Gastrocnemius medialis (tissue), 4 donors: ENCODE measurements at regions not wholly inside any gene's neighbourhood (a gene's known extent, or its start where the extent isn't known, plus 50 kb on each side); places are given as distances from the start of the nearest gene placed in this dataset.

Experiments used
- ATAC-seq, 2 donors: fragments of 150-250 bp; one replicate each; pipeline ENCODE4 v1.9.1; 2016
- DNase-seq, 2 donors: peaks; one replicate each; pipeline ENCODE4 v3.0.0-alpha.2; 2019
- H3K27ac ChIP-seq, 4 donors: fragments of 200-600 bp; sonication (generic); 1 replicate in 1 of 4; 2 replicates in 3 of 4; pipeline ENCODE4 v1.5.1; 2016 to 2018; ENCODE audit warnings: mild to moderate bottlenecking in 2 of 4, moderate library complexity in 1 of 4
- H3K27me3 ChIP-seq, 3 donors: fragments of 200-600 bp; sonication (generic) in 2 of 3; 1 replicate in 1 of 3; 2 replicates in 2 of 3; pipeline versions ENCODE4 v1.5.1 to v1.6.0; 2016 to 2019; ENCODE audit warnings: mild to moderate bottlenecking in 1 of 3, moderate library complexity in 1 of 3
- H3K36me3 ChIP-seq, 2 donors: fragments of 200-600 bp; sonication (generic) in 1 of 2; one replicate each; pipeline ENCODE4 v1.5.1; 2017 to 2018
- H3K4me1 ChIP-seq, 2 donors: fragments of 200-600 bp; sonication (generic) in 1 of 2; one replicate each; pipeline ENCODE4 v1.5.1; 2016 to 2017; ENCODE audit warnings: mild to moderate bottlenecking in 2 of 2
- H3K4me3 ChIP-seq, 4 donors: fragments of 200-600 bp; sonication (generic) in 3 of 4; 1 replicate in 1 of 4; 2 replicates in 3 of 4; pipeline ENCODE4 v1.5.1; 2016 to 2019; ENCODE audit warnings: mild to moderate bottlenecking in 2 of 4
- H3K9me3 ChIP-seq, 3 donors: fragments of 200-600 bp; sonication (generic) in 2 of 3; 1 replicate in 1 of 3; 2 replicates in 2 of 3; pipeline ENCODE4 v1.5.1; 2016 to 2019
- CTCF ChIP-seq, 5 experiments: fragments of 450-650 bp in 3 of 5; fragments of 200-600 bp in 2 of 5; sonication (generic) in 2 of 5; IDR thresholded peaks in 4 of 5; conservative IDR thresholded peaks in 1 of 5; 1 replicate in 4 of 5; 2 replicates in 1 of 5; pipeline ENCODE4 v1.5.1; 2016 to 2019; ENCODE audit warnings: antibody characterized with exemption in 5 of 5, mild to moderate bottlenecking in 3 of 5, moderate library complexity in 3 of 5
- POLR2A ChIP-seq, 2 donors: fragments of 450-650 bp; IDR thresholded peaks; one replicate each; pipeline ENCODE4 v1.6.1; 2017; ENCODE audit warnings: antibody characterized with exemption in 2 of 2, mild to moderate bottlenecking in 2 of 2, moderate library complexity in 2 of 2
- in situ Hi-C, 4 donors: fragments of 200-750 bp; cut with MboI; loops; one replicate each; pipeline versions ENCODE4 v1.15.0 to v1.8.0; 2017; ENCODE audit warnings: low sequenced_read_pairs in 4 of 4
- intact Hi-C: fragments of 100-400 bp; cut with DNase I; formaldehyde crosslinking; loops from one replicate; pipeline ENCODE4 v1.15.1; 2023; ENCODE audit warnings: low total_unique reads

DNA sequence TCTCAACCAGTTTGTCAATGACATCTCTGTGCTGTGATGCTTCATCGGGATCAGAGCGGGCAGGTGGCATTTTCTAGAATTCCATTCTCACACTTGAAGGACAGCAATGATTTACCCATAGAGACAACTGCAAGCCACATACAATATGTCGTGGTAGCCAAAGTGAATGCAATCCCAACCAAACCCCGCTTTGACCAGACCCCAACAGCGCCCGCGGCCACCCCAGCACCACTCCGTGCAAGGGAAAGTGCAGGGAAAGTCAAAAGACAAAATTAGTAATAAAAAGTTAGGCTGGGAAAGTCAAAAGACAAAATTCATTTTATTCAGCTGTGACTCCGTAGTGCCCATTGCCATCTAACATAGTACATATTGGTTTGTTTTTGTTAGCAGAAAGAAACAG is 88.8 kb upstream of the EYA2 start:
- no peak overlapping the region for H3K27ac ChIP-seq
- H3K4me1 ChIP-seq: no peaks in the 10 kb centered on the region
- no peak overlapping the region for H3K4me3 ChIP-seq
- DNase-seq: no peak
- intact Hi-C loops (no loop called here), in situ Hi-C loops (no loop called here)
- no peaks in the 10 kb centered on the region for H3K9me3 ChIP-seq
- no peak for ATAC-seq
- no peaks in the 10 kb centered on the region for H3K36me3 ChIP-seq
- no peak for TF ChIP-seq POLR2A (IDR thresholded peaks at IDR 0.05)
- TF ChIP-seq CTCF (IDR thresholded peaks at IDR 0.05 in 4 of 5, conservative IDR thresholded peaks at IDR 0.05 in 1 of 5): no peak
- peaks cover 0 to 9% (median 1%) of the 10 kb centered on the region in 3 donors for H3K27me3 ChIP-seq

- DNase-seq: no peak
- Histone ChIP-seq H3K4me1 (no peaks in the 10 kb centered on the region), H3K27ac (no peak overlapping the region), H3K4me3 (no peak overlapping the region), H3K27me3 (peaks cover 15 to 23% (median 16%) of the 10 kb centered on the region in 3 donors), H3K36me3 (no peaks in the 10 kb centered on the region), H3K9me3 (no peaks in the 10 kb centered on the region)
- ATAC-seq: no peak
- TF ChIP-seq CTCF (IDR thresholded peaks at IDR 0.05 in 4 of 5, conservative IDR thresholded peaks at IDR 0.05 in 1 of 5) (no peak), POLR2A (IDR thresholded peaks at IDR 0.05) (no peak)
- in situ Hi-C loops (no loop called here), intact Hi-C loops (no loop called here)
These were observed 86.6 kb upstream of the EYA2 start for GRCh38 chr20:46807998-46808397.

DNA sequence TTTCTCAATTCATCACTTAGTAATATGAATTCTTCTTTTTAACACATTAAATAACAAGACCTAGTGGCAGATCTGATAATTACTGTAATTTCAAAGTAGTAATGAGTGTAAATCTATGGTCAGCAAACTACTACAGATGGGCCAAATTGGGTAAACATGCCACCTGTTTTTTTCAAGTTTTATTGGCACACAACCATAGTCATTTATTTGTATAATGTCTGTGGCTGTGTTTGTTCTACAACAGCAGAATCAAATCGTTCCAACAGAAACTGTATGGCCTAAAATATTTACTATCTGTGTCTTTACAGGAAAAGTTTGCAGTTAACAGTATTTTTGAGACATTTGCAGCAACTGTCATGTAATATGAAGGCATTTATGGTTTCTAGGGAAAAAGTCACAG is 86.1 kb upstream of the EYA2 start:
- H3K36me3 ChIP-seq: no peaks in the 10 kb centered on the region
- H3K4me3 ChIP-seq: no peak overlapping the region
- ATAC-seq: no peak
- DNase-seq: no peak
- no peaks in the 10 kb centered on the region for H3K9me3 ChIP-seq
- TF ChIP-seq POLR2A (IDR thresholded peaks at IDR 0.05) (no peak), CTCF (IDR thresholded peaks at IDR 0.05 in 4 of 5, conservative IDR thresholded peaks at IDR 0.05 in 1 of 5) (no peak)
- peaks cover 15 to 23% (median 17%) of the 10 kb centered on the region in 3 donors for H3K27me3 ChIP-seq
- intact Hi-C loops (no loop called here), in situ Hi-C loops (no loop called here)
- no peak overlapping the region for H3K27ac ChIP-seq
- no peaks in the 10 kb centered on the region for H3K4me1 ChIP-seq

DNA sequence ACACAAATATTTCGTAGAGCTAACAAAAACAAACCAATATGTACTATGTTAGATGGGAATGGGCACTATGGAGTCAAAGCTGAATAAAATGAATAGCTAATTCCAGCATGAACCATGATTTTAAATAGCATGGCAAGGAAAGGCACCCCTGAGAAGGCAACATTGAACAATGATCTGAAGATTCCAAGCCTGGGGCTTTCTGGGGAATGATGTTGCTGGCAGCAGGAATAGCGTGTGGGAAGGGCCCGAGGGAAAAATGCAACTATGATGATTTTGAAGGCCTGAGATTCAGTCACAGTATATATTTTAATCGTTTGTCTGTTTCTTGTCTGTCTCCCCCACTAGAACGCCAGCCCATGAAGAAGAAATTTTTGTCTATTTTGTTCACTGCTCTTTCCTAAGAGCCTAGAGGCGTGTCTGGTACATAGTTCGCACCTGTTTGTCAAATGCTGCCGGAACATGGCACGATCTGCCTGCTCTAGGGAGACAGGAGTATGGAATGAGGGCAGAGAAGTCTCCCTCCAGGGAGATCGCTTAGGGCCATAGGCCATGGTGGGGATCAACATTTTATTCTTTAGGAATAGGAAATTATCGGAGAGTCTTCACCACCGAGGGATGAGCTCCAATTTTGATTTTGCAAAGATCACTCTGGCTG is 84.8 kb upstream of the EYA2 start:
- ATAC-seq (no peak), DNase-seq (no peak)
- Histone ChIP-seq H3K4me3 (no peak overlapping the region), H3K27ac (no peak overlapping the region), H3K27me3 (peaks cover 15 to 23% (median 17%) of the 10 kb centered on the region in 3 donors), H3K36me3 (no peaks in the 10 kb centered on the region), H3K4me1 (no peaks in the 10 kb centered on the region), H3K9me3 (no peaks in the 10 kb centered on the region)
- intact Hi-C loops (no loop called here), in situ Hi-C loops (no loop called here)
- TF ChIP-seq CTCF (IDR thresholded peaks at IDR 0.05 in 4 of 5, conservative IDR thresholded peaks at IDR 0.05 in 1 of 5) (no peak), POLR2A (IDR thresholded peaks at IDR 0.05) (no peak)
